HL-60/S4 treated with retinoic acid at 250 ng/mL for 4 days and 3 days (cell line): ENCODE measurements at regions not wholly inside any gene's neighbourhood (a gene's known extent, or its start where the extent isn't known, plus 50 kb on each side); places are given as distances from the start of the nearest gene placed in this dataset.

ENCODE experiments used
- in situ Hi-C: fragments of 300-500 bp; cut with MboI; formaldehyde crosslinking; loops from 2 replicates; pipeline ENCODE4 v1.7.0; 2022; ENCODE audit warnings: low sequenced_read_pairs

DNA sequence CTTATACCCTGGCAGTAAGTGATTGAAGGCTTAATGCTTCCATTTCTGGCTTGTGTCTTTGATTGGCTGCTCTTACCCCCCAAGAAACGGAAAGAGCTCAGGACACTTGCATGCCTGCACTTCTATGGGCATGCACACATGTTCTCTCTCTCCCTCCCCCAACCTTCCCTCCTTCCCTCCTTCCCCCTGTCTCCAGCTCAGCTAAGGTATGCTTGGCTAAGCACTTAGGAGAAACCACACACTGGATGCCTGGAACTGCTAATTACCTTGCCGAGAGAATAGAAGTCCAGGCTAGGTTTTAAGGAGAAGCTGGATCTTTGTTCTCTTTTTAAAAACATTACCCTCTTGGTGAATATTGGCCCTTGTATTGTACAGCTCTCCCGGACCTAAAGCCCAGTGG, 1072.8 kb upstream of the TMEM132C start:
- in situ Hi-C loops, result no loop called here

DNA sequence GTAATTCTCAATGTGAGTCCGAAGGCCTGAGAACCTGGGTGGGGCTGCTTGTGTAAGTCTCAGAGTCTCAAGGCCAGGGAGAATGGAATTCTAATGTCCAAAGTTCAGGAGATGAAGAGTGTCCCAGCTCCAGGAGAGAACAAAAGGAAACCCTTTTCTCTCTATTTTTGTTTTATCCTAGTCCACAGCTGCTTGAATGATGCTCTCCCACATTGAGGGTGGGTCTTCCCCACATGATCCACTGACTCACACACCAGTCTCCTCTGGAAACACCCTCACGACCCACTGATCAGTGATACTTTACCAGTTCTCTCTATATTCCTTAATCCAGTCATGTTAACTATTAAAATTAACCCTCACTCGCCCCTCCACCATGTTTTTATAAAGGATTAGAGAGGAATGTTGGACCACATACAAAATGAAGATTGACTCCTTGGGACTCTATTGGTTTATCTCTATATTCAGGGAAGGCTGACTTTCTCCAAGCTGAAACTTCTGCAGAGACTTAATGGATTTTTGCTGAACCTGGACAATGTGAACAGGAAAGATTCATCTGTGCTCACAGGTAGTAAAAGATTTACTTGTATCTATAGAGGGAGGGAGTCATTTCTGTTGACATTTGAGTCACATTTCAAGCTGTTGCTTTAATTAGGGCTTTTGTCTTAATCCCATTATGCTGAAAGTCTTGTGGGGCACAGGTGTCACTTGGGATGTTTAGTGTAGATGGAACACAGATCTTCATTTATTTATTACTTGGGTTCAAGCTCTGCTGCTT, 1061.0 kb upstream of the TMEM132C start:
- in situ Hi-C loops, result no loop called here

DNA sequence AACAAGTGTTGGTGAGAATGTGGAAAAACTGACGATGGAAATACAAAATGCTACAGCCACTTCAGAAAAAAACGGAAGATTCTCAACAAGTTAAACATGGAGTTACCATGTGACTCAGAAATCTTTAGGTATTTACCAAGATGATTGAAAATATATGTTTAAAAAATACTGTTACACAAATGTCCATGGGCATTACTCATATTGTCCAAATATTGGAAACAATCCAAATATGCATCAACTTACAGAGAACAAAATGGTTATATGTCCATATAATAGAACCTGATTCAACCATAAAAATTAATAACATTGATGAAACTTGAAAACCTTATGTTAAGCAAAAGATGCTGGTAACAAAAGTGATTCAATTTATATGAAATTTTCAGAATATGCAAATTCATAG, 1057.7 kb upstream of the TMEM132C start:
- in situ Hi-C loops, result no loop called here

DNA sequence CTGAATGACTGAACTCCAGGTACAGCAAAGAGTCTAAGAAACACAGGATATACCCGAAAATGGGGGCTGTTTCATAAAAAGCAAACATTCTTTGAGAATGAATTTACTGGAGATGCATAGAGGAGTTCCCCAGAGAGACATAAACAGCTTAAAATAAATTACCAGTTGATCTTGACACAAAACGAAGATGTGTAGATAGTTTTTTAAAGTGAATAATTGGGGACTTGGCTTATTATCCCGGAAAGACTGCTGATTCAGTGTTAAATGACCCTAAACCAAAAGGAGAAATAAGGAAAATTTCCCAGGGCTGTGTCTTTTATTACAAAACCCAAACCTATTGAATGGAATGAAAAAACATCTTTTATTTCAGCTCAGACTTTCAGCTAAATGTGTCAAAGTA, 1052.8 kb upstream of the TMEM132C start:
- in situ Hi-C loops, result no loop called here

DNA sequence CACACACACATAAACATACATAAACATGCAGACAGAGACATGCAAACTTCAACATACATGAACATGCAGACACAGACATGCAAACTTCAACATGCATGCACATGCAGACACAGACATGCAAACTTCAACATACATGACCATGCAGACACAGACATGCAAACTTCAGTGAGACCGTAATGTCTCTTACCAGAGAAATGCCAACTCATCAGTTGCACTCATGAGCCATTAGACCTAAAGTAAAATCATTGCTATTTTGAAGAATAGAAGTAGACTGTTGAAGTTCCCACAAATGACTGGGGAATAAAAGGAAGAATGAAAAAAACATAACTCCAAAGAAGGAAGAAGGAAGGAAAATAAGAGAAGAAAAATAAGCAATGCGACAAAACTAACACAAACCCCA, 1044.0 kb upstream of the TMEM132C start:
- in situ Hi-C loops, result no loop called here

DNA sequence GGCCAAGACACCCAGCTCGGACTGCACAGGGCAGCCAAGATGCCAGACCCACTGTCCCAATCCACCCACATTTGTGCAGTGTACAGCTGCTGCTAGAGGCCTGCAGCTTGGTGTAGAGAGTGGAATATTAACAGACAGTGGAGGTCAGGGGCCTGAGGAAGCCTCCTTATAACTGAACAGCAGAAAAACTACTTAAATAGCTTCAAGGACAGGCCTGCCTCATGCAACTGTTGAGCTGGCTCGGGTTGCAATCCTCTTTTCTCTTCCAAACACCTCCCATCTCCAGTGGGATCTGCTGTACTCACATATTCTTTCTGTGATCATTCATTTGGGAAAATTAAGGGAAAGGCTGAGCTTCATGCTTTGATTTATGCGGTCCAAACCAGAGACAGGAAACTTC, 1043.2 kb upstream of the TMEM132C start:
- in situ Hi-C loops, result no loop called here

DNA sequence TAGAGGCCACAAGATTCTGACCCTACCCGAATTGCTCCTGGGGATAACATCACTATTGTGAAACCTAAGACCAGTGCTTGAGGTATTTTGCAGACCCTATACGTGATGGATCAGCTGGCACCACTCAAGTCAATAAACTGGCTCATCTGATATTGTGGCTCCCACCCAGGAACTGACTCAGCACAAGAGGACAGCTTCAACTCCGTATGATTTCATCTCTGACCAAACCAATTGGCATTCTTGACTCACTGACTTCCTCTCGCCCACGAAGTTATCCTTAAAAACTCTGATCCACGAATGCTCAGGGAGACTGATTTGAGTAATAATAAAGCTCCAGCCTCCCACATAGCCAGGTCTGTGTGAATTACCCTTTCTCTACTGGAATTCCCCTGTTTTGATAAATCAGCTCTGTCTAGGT, 1036.1 kb upstream of the TMEM132C start:
- in situ Hi-C loops, result no loop called here

DNA sequence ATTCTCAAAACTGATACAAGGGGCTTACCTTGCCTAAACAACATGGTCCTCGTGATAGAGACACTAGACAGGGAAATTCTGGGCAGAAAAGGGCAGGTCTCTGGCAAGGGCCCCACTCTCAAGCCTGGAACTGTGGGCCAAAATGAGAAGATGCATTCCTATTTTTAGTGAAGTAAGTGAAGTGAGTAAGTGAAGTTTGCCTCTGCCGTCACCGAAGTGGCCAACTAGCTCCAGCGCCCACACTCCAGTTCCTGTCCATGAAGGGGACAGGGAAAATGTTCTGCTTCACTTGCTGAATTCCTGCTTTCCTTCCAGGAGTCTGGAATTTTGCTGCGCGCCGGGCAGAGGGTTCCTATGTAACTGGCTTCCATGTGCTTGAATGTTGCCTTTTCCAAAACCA, 1035.6 kb upstream of the TMEM132C start:
- in situ Hi-C loops, result no loop called here

DNA sequence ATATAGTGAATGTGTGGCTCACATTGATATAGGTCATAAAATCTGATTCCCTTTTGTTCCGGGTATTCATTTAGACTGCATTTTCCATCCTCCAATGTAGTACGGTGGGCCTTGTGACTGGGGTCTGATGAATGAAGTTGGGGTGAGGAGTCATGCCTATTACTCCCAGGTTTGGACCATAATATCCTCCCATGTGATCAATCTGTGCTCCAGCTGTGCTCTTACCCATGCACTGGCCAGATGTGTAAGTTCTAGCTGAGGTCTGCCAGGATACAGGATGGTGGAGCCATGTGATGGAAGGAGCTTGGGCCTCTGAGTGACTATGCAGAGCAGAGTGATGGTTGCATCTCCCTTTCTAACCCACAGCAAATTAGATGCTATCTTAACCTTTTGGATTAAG, 1034.0 kb upstream of the TMEM132C start:
- in situ Hi-C loops, result no loop called here

DNA sequence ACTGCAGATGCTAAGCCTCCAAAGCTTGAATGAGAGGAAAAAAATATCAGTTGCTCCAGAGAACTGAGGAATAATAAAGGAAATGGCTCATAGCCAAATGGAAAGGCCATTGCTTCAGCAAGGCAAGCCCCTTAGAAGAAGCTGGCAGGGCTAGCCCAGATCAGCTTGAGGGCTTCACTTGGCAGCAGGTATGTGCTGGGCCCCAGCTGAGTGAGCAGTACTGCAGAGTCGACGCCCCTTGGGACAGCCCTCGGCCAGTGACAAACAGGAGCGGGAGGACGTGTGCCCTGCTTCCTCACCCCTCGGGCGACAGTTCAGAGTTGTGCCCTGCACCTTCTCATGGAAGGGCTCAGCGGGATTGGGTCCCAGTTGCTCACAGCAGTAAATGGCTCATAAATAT, 1031.2 kb upstream of the TMEM132C start:
- in situ Hi-C loops, result no loop called here

DNA sequence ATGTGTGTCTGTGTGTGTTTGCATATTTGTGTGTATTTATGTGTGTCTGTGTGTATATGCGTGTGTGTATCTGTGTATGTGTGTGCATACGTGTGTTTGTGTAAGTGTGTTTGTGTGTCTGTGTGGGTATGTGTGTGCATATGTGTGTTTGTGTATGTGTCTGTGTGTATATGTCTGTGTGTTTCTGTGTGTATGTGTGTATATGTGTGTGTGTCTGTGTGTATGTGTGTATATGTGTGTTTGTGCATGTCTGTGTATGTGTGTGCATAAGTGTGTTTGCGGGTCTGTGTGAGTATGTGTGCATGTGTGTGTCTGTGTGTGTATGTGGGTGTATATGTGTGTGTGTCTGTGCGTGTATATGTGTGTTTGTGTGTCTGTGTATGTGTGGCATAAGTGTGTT, 1030.5 kb upstream of the TMEM132C start:
- in situ Hi-C loops, result no loop called here

DNA sequence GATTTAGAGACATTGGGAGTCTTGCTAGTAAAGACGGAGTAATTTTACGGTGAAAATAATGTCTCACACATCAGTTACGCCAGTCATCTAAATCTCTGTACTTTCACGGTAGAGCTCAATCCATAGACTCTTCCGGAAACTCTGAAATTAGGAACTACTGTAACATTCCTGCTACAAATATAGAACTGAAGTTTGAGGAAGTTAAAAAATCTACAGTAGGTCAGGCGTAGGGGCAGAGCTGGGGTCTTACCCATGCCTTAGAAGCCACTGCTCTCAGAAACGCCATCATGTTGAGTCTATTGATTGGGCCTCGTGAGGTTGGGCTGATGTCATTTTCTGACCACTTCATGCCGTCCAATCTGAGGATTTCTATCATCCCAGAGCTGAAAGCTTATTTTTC, 1029.8 kb upstream of the TMEM132C start:
- in situ Hi-C loops, result no loop called here

DNA sequence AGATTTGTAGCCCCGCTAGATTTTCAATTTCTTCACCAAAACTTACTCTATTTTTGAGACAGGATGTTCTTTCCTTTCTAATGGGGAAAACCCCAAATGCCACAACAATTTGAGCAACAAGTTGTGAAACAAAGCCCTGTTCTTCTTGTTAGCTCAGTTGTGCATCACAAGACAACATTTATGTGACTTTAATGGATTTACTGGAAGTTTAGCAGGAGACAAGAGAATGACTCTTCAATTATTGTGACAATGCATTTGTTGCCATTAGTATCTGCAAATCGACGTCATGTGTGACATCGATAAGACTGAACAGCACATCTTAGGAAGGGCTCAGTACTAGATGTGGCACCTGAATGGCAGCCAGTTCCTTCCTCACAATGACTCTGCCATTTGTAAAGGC, 1028.9 kb upstream of the TMEM132C start:
- in situ Hi-C loops, result no loop called here

DNA sequence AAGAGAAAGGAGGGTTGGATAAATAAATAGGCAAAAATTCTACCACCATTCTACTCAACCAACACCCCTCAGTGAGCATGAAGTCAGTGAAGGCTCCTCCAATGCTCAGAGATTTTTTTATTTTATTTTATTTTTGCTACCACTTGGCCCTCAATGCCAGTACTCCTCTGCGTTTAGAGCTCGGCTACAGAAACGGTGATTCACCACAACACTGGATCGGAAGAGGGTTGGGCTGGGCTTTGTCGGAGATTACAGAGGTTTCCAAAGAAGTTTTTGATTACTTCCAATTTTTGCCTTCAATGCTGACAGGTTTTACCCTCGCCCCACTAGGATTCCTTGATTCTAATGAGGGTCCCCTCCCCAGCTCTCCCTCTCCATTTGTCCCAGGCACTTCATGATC, 1027.2 kb upstream of the TMEM132C start:
- in situ Hi-C loops, result no loop called here

DNA sequence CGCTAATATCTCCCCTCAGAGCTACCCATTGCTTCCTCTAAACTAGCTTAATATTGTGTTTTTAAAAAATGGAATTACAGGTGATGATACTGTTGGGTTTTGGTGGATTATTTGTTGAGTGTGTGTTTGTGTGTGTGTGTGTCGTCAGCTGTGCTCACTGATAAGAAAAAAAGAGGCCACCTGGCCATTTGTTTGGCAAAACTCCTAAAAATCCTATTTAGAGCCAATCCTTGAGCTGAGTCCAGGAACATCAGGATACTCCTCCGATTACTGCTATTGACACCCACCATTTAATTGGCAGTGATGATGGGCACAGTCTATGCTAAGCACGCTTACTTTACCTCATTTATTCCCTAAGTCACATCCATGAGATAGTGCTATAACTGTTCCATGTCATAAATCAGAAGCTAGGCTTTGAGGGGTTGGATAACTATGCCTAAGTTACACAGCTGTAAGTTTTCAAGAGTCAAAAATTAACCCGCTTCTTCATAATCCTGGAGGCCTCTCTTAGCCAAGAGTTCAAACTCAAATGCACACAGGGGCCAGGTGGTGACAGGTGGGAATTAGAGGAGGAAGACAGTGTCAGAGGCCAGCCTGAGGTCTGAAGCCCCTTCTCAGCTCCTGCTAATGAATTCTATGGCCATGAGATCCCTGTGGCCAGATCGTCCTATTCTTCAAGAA, 1026.6 kb upstream of the TMEM132C start:
- in situ Hi-C loops, result no loop called here

DNA sequence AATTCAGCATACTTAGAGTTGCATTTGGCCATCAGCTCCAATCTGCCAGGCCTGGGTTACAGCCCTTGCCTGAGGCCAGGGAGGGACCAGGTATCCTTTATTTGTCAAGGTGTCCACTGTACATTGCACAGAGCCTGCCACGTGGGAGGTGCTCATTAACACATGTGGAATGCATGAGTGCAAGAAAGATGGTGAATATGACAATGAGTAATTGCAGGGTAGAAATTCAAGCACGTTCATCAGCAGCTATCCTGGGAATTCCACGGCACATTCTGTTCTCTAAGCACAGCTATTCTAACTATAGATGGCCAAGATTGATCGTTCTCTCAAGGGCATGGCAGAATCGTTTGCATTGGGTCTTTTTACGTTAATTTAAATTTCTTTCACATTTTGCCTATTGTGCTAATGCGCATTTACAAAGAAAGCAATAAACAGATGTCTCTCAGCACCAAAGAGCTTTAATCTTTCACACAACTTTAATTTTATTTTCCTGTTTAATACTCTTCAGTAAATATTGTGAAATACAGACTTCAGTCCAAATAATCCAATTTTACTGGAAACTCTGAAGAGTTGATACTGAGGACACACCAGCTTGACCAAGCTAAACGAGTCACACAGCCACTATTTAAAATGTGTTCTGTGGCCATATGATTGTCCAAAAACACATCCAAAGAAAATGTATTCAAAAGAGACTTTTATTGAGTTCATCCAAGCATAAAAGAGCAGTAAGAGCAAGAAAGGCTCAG, 1025.7 kb upstream of the TMEM132C start:
- in situ Hi-C loops, result no loop called here

DNA sequence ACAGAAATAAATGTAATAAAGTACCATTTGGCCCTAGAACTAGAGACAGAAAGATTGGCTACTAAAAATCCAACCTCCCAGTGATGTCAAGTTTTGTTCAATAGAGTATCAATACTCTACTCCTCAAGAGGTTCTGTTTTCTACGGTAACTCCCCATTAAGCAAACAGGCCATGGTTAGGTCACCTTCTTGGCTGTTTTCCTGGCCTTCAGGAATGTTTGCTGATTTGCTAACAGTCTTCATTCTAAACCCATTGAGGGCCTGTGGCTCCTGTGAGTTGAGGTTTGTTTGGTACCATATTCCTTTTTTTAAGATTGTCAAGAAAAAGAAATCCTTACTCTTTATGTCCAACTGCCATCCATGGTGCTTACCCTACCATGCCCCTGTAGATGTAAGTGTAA, 1022.0 kb upstream of the TMEM132C start:
- in situ Hi-C loops, result no loop called here

DNA sequence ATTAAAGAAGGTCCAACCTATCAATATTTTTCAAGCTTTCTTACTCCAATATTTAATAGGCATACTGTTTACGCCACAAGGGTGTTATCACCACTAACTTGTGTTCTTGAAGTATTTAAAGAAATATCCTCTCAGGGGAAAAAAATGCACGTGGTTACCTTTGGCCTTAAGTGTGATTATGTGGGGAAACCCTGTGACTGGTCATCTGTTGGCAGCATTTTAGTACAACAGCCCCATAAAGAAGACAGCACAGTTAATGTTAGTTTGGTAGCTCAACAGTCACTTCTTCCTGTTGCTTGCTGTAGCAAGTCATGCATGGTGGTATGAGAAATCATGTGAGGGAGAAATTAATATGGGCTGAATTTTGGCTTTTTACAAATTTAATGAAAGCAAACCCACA, 1021.5 kb upstream of the TMEM132C start:
- in situ Hi-C loops, result no loop called here

DNA sequence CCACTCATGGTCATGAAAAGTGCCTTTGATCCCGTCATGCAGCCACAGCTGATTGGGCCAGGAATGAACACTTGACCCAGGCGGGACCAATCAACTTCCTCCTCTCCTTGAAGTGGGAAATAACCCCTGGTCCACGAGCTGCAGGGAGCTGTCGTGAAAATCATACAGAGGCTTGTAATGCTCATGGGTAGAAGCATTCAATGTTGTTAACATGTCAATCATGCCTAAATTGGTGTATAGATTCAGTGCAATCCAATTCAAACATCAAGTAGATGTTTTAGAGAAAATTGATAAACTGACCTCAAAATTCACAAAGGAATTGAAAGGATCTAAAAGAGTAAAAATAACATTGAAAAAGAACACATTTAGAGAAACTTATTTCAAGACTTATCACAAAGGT, 1019.0 kb upstream of the TMEM132C start:
- in situ Hi-C loops, result no loop called here

DNA sequence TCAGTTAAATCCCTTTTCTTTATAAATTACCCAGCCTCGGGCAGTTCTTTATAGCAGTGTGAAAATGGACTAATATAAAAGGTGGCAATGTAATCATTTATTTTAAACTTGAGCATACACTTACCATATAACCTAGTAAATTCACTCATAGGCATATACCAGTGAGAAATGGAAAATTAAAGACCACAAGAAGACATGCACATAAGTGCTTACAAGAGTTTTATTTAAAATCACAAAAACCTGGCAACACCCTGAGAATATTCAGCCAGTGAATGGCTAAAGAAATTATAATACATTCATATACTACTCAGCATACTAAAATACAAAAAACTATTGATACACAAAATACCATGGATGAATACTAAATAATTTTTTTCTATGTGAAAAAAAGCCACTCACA, 1017.5 kb upstream of the TMEM132C start:
- in situ Hi-C loops, result no loop called here

DNA sequence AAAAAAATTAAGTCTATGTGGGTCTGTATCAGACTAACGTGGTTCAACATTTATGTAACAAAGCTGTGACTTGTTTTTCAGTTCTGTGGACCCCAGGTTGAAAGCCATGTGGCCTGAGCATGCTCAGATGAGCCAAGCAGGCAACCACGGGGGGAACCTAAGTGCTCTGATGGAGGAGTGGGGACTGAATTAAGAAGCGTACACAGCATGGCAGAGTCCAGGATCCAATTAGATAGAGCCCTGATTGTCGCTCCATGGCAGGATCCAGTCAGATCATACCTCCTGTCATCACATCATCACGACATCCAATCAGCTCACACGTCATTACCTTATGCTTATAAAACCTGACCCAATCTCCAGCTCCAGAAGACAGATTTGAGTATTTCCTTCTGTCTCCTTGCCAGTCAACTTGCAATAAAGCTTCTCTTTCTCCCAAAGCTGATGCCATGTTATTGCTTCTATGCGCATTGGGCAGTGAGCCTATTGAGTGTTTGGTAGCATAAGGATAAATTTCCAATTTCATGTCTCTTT, 1013.1 kb upstream of the TMEM132C start:
- in situ Hi-C loops, result no loop called here
